HFF-Myc (cell line): ENCODE measurements at regions not wholly inside any gene's neighbourhood (a gene's known extent, or its start where the extent isn't known, plus 50 kb on each side); places are given as distances from the start of the nearest gene placed in this dataset.
"Not testable (repeated sequence)": the region's sequence is repeated elsewhere in the genome, so short reads cannot be mapped to it uniquely, and the experiment has no call there.

Experiments used
- DNase-seq: peaks from one replicate; pipeline ENCODE4 v3.0.0-alpha.2; 2011; ENCODE audit warnings: low read depth; ENCODE audit errors: extremely low read depth
- H3K4me3 ChIP-seq: replicated peaks from 2 replicates; pipeline ENCODE4 v1.5.1; 2011; ENCODE audit warnings: low read depth, mild to moderate bottlenecking, control low read depth, low read length
- TF ChIP-seq, protein P1 (sequence below): IDR thresholded peaks from 2 replicates; pipeline ENCODE4 v1.5.1; 2012; ENCODE audit warnings: mild to moderate bottlenecking, low read depth, low read length, control low read depth; ENCODE audit errors: missing control alignments

DNA sequence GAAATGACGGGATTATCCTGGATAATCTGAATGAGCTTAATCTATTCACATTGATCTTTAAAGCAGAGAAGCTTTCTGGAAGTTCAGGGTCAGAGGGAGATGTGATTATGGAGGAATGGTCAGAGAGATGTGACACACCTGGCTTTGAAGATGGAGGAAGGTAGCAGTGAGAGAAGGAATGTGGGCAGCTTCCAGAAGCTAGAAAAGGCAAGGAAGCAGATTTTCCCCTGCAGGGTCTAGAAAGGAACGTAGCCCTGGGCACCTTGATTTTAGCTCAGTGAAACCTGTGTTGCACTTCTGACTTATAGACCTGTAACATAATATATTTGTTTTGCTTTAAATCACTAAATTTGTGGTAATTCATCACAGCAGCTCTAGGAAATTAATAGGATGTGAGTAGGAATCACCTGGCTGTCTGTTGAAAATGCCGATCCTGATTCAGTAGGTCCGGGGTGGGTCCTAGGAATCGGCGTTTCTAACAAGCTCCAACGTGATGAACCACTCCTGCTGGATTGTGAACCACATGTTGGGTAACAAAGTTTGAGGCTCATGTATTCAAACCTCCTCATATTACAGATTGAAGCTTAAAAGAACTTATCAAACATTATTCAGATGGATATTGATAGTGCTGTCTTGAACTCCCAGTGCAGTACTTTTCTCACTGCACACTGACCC, 157.0 kb downstream of the GJA1 start:
- H3K4me3 ChIP-seq = no peak overlapping the region
- TF ChIP-seq, protein P1, sequence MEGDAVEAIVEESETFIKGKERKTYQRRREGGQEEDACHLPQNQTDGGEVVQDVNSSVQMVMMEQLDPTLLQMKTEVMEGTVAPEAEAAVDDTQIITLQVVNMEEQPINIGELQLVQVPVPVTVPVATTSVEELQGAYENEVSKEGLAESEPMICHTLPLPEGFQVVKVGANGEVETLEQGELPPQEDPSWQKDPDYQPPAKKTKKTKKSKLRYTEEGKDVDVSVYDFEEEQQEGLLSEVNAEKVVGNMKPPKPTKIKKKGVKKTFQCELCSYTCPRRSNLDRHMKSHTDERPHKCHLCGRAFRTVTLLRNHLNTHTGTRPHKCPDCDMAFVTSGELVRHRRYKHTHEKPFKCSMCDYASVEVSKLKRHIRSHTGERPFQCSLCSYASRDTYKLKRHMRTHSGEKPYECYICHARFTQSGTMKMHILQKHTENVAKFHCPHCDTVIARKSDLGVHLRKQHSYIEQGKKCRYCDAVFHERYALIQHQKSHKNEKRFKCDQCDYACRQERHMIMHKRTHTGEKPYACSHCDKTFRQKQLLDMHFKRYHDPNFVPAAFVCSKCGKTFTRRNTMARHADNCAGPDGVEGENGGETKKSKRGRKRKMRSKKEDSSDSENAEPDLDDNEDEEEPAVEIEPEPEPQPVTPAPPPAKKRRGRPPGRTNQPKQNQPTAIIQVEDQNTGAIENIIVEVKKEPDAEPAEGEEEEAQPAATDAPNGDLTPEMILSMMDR = no peak
- DNase-seq = no peak

DNA sequence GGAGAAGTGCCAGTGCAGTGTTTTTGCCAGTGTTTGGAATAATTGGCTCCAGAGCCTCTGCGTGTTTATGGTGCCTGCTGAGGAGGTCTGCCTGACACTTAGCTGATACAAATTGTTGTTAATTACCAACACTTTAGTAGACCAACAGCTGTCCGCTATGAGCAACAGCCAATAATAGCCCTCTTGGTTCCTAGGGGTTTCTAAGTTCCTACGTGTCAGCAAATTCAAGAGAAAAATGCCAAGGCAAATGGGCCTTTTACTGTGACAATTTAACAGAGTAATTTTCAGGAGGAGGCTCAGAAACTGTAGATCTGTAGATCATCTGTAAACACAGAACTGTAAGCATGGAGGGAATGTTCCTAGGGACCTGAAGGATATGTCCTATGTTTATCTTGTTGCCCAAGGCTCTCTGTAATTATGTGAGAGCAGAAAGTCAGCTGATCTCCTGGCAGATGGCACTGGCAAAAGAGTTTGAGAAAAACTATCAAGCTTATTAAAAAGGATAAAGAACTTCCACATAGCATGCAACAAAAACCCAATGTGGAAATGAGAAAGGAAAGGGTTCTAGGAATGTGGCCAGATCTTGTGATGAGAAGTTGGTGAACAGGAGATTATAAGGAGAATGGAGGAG, 157.7 kb downstream of the GJA1 start:
- DNase-seq = no peak
- TF ChIP-seq, protein P1 = no peak
- no peak overlapping the region for H3K4me3 ChIP-seq

DNA sequence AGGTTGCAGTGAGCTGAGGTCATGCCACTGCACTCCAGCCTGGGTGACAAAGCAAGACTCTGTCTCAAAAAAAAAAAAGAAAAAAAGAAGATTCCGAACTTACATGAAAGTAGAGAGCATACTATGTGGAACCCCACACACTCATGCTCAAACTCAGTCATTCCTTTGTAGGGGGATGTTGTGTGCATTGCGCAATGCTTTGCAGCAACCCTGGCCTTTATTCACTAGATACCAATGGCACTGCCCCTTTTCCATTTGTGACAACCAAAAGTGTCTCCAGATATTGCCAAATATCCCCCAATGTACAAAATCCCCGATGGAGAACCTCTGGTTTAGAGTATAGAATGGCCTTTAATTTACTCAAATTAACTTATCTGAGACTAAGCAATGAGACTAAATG, 158.6 kb downstream of the GJA1 start:
- no peak for DNase-seq
- TF ChIP-seq, protein P1 = no peak

DNA sequence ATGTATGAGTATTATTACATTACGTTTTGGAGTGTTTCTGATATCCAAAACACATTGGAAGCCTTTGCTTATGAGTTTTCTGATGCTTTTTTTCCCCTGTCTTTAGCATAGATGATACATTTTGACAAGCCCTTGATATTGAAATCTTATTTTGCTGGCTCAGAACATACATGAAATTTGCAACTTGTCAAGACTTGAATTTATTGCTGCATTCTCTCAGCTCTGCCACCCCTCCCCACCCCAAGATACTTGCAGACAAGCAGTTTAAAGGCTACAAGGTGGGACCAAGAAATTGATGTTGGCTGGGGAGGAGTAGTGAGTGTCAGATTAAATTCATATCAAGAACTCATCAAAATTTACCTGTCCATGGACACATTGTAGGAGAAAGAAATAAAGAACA, 160.2 kb downstream of the GJA1 start:
- no peak for DNase-seq
- no peak overlapping the region for H3K4me3 ChIP-seq
- TF ChIP-seq, protein P1 = no peak

More for the DNA sequence above, 158.6 kb downstream of the GJA1 start:
- no peak overlapping the region for H3K4me3 ChIP-seq

DNA sequence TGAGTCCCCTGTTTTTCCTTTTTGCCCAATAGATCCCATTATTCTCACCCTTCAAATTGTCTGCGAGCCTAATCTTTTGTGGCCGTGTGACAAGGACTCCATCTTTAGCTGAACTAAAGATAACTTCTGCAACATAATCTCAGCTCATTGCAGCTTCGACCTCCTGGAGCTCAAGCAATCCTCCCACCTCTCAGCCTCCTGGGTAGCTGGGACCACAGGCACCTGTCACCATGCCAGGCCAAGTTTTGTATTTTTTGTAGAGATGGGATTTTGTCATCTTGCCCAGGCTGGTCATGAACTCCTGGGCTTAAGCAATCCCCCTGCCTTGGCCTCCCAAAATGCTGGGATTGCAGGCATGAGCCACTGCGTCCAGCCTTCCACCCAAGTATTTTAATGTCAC, 161.0 kb downstream of the GJA1 start:
- no peak for DNase-seq
- TF ChIP-seq, protein P1 = no peak
- H3K4me3 ChIP-seq = no peak overlapping the region

DNA sequence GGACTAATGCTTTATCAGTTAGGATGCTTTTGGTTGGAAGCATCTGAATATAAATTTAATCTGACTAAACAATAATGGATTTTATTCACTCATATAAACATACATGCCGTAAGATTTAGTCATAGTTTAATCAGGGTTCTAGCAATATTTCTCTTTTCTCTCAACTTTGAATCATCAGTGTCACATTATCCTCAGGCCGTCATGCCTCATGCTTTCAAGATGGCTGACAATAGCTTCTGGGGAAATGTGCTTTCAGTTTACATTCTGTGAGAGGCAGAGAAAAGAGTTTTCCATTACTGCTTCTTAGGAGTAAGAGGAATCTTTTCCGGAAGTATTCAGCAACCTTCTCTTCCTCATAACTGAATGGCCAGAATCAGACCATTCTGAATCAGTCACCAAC, 162.2 kb downstream of the GJA1 start:
- TF ChIP-seq, protein P1 = no peak
- DNase-seq = no peak
- no peak overlapping the region for H3K4me3 ChIP-seq

DNA sequence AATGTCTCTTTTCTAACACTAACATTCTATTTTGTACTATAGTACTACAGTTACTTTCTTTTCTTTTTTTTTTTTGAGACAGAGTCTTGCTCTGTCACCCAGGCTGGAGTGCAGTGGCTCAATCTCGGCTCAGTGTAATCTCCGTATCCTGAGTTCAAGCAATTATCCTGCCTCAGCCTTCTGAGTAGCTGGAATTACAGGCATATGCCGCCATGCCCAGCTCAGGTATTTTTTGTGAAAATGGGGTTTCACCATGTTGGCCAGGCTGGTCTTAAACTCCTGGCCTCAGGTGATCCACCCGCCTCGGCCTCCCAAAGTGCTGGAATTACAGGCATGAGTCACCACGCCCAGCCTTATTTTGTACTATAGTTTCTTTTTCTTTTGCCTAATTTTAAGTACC, 163.9 kb downstream of the GJA1 start:
- H3K4me3 ChIP-seq, DNase-seq: not testable (repeated sequence)
